ENCODE measurements at regions not wholly inside any gene's neighbourhood (a gene's known extent, or its start where the extent isn't known, plus 50 kb on each side); places are given as distances from the start of the nearest gene placed in this dataset.

DNA sequence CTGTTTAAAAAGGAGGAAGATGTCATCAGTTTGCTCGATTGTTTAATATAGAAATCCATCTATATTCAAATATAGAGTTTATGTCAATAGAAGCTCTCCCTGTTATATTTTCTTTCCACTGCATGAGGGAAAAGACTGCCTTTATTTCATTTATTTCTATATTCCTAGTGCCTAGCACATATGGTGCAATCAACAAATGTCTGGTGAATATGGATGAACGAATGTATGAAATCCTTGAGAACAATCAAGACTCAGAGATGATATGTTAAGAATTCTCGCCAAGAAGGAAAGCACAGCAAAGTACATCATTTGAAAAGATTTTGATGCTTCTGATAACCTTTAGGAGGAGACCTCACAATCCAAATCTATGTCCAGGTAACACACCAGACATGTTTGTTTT lies 296.0 kb upstream of the LMO3 start:
- WGBS, 2 donors = 85 to 89% methylated on average over 3 of the region's 3 CpGs
- Histone ChIP-seq H3K27me3 (no peaks in the 10 kb centered on the region), H3K36me3 (no peaks in the 10 kb centered on the region), H3K4me1 (no peaks in the 10 kb centered on the region), H3K4me3 (no peak overlapping the region), H3K27ac (no peak overlapping the region), H3K9me3 (peaks cover 0 to 20% (median 3%) of the 10 kb centered on the region in 4 donors)
- no peak for DNase-seq (ENCODE audit: low spot score in 2 of 2)
- TF ChIP-seq, protein P1, sequence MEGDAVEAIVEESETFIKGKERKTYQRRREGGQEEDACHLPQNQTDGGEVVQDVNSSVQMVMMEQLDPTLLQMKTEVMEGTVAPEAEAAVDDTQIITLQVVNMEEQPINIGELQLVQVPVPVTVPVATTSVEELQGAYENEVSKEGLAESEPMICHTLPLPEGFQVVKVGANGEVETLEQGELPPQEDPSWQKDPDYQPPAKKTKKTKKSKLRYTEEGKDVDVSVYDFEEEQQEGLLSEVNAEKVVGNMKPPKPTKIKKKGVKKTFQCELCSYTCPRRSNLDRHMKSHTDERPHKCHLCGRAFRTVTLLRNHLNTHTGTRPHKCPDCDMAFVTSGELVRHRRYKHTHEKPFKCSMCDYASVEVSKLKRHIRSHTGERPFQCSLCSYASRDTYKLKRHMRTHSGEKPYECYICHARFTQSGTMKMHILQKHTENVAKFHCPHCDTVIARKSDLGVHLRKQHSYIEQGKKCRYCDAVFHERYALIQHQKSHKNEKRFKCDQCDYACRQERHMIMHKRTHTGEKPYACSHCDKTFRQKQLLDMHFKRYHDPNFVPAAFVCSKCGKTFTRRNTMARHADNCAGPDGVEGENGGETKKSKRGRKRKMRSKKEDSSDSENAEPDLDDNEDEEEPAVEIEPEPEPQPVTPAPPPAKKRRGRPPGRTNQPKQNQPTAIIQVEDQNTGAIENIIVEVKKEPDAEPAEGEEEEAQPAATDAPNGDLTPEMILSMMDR (IDR thresholded peaks at IDR 0.05) = no peak
- TF ChIP-seq EP300 (IDR thresholded peaks at IDR 0.05) (no peak), POLR2A (IDR thresholded peaks at IDR 0.05) (no peak)

DNA sequence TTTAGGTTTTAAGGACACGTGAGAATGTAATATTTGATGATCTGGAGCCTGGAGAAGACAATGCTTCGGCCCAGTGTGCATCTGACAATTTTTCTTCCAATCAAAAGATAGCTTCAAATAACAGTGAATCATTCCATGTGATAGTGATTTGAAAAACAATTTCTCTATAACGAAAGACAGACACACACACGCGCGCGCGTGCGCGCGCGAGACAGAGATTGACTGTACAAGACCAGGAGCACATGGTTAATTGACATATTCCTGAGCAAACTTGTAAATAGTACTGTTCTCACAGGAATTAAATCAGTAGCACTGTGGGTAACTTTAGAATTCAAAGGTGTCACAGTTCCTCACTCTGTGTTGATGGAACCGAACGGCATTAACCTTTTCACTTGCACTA lies 287.5 kb upstream of the LMO3 start:
- H3K9me3 ChIP-seq = peaks cover 0 to 14% (median 2%) of the 10 kb centered on the region in 4 donors
- H3K4me1 ChIP-seq = no peaks in the 10 kb centered on the region
- no peak for DNase-seq (ENCODE audit: low spot score in 2 of 2)
- TF ChIP-seq POLR2A (IDR thresholded peaks at IDR 0.05) (no peak), EP300 (IDR thresholded peaks at IDR 0.05) (no peak)
- TF ChIP-seq, protein P1 (IDR thresholded peaks at IDR 0.05) = no peak
- WGBS, 2 donors = 91 to 94% methylated on average over 14 of the region's 14 CpGs
- H3K27ac ChIP-seq = no peak overlapping the region
- H3K36me3 ChIP-seq = no peaks in the 10 kb centered on the region
- H3K27me3 ChIP-seq = no peaks in the 10 kb centered on the region
- no peak overlapping the region for H3K4me3 ChIP-seq

DNA sequence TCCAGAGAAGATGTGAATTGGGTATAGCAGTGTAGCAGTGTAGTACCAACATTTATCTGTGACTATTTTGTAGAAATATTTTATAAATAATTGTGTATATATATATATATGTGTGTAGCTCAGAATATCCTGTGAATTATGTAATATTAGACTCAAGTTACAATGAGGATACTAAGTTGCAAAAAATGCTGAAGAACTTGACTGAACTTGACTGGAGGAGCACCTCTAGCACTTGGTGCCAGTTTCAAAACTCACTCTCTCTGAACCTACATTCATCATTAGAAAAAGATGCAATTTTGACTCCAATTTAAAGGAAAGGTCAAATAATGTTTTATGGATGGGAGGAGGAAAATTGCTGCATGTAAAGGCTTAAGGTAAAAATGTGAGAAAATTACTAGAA lies 285.7 kb upstream of the LMO3 start:
- TF ChIP-seq POLR2A (IDR thresholded peaks at IDR 0.05) (no peak), EP300 (IDR thresholded peaks at IDR 0.05) (no peak)
- TF ChIP-seq, protein P1 (IDR thresholded peaks at IDR 0.05) = no peak
- Histone ChIP-seq H3K9me3 (peaks cover 0 to 18% (median 2%) of the 10 kb centered on the region in 4 donors), H3K4me1 (no peaks in the 10 kb centered on the region), H3K27me3 (no peaks in the 10 kb centered on the region), H3K36me3 (no peaks in the 10 kb centered on the region), H3K27ac (no peak overlapping the region), H3K4me3 (no peak overlapping the region)
- no peak for DNase-seq (ENCODE audit: low spot score in 2 of 2)

DNA sequence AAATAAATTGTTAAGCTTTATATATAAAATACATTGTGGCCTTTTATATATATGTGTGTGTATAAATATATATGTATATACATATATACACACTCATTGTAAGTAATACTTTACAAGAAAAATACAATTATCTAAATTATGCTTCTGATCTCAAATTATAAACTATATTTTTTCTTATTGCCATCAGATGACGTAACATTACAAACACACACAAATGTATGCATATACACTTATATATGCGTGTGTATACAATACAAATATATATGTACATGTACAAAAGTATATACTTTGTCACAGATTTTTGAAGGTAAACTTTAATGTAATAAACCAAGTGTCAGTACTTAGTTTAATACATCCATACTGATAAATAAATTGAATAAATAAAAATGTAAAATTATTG lies 278.9 kb upstream of the LMO3 start:
- no peak overlapping the region for H3K4me3 ChIP-seq
- H3K9me3 ChIP-seq = peaks cover 0 to 13% (median 2%) of the 10 kb centered on the region in 4 donors
- H3K27ac ChIP-seq = no peak overlapping the region
- H3K27me3 ChIP-seq = no peaks in the 10 kb centered on the region
- WGBS, 2 donors = 93 to 95% methylated on average over 2 of the region's 2 CpGs
- no peaks in the 10 kb centered on the region for H3K36me3 ChIP-seq
- DNase-seq (ENCODE audit: low spot score in 2 of 2) = no peak
- H3K4me1 ChIP-seq = peaks cover 0 to 6% (median 0%) of the 10 kb centered on the region in 4 donors
- TF ChIP-seq, protein P1 (IDR thresholded peaks at IDR 0.05) = no peak
- TF ChIP-seq EP300 (IDR thresholded peaks at IDR 0.05) = no peak
- TF ChIP-seq POLR2A (IDR thresholded peaks at IDR 0.05) = no peak

DNA sequence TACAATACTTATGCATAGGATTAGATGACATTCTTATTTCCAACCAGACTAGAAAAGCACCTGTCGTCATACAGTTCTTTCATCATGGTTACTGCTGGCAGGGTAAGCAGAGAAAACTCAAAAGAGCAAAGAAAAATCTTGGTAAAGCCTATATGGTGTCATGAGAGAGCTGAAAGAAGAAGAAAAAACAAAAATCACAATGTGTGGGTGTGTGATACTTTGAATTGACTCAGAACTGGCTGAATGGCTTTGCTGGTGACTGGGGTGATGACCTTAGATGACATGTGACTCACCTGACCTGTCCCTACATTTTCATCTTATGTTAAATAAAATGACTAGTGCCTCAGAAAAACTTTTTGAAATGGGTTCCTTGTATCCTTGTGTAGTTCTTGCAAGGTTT lies 278.1 kb upstream of the LMO3 start:
- H3K9me3 ChIP-seq = peaks cover 0 to 8% (median under 1%) of the 10 kb centered on the region in 4 donors
- no peak for DNase-seq (ENCODE audit: low spot score in 2 of 2)
- H3K27ac ChIP-seq = no peak overlapping the region
- TF ChIP-seq, protein P1 (IDR thresholded peaks at IDR 0.05) = no peak
- TF ChIP-seq EP300 (IDR thresholded peaks at IDR 0.05) = no peak
- TF ChIP-seq POLR2A (IDR thresholded peaks at IDR 0.05) = no peak
- H3K4me1 ChIP-seq = peaks cover 0 to 6% (median 0%) of the 10 kb centered on the region in 4 donors
- no peaks in the 10 kb centered on the region for H3K36me3 ChIP-seq
- WGBS, 2 donors = 79 to 89% methylated on average over 1 of the region's 1 CpG
- no peak overlapping the region for H3K4me3 ChIP-seq
- no peaks in the 10 kb centered on the region for H3K27me3 ChIP-seq
